GM18499 (cell line): ENCODE measurements at regions not wholly inside any gene's neighbourhood (a gene's known extent, or its start where the extent isn't known, plus 50 kb on each side); places are given as distances from the start of the nearest gene placed in this dataset.
"Not testable (repeated sequence)": the region's sequence is repeated elsewhere in the genome, so short reads cannot be mapped to it uniquely, and the experiment has no call there.

Experiments
- ATAC-seq: cut with Tn5 transposase; IDR thresholded peaks from one replicate; pipeline ENCODE4 v1.9.1; 2021; ENCODE audit warnings: moderate number of reproducible peaks; ENCODE audit not compliant: insufficient read depth, unreplicated experiment

DNA sequence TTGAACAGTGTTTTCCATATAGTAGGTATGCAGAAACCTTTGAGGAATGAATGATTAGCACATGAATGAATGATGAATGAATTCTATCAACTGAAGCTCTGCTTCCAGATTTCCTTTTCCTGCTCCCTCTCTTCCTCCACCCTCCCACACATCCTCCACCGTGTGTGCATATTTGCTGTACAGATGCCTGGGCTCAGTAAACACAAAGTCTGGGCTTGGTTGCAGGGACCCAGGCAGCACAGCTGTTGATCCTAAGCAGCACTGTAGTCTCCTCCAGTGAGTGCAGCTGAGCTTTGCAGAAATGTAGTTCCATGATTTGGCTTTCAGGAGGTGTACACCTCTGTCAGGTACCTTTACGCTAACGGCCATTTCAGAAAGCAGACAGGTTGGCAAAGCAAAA lies 611.7 kb downstream of the NUF2 start:
- no peak for ATAC-seq

DNA sequence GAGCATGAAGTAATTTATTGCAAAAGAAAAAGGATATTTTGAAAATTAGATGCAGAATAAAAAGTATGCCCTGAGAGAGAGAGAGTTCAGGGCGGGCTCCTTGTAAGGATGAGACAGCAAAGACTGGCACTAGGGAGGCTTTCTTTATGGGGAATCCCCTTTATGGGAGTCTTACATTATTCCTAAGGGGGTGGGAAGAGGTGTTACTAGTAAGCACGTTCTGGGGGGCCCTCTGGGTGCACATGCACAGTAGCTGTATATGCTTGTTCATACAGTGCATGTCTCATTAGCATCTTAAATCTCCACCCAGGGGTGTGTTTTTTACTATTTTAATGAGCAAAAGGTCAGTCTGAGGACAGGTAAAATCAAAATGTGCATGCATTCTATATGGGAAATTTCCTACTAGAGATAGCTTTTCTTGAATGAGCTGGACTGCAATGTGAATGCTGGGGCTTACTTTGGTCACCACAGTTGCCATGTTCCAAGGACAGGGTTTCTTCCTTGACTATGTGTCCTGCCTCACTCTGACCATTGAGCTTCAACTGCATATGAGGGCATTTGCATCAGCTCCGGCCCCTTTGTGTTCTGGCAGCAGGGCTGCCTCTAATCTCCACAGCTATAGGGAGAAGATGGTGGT lies 614.1 kb downstream of the NUF2 start:
- no peak for ATAC-seq

DNA sequence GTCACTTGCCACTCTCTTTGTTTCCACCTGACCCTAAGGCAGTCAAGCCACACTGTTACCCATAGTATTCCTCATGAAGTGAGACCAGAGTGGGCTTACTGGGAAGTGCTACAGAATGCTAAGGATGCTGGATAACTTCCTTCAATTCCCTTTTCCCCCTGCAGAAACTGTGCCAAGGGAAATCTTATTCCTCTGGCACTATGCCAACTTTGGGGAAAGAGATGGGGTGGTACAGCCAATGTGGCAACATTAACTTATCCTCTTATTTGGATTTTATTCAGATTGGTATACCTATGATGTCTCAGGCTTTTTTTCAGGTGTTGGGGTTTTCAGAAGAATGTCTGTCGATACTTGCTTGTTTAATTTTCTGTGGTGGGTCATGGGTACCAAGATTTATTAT lies 599.4 kb upstream of the PBX1 start:
- ATAC-seq, result no peak

DNA sequence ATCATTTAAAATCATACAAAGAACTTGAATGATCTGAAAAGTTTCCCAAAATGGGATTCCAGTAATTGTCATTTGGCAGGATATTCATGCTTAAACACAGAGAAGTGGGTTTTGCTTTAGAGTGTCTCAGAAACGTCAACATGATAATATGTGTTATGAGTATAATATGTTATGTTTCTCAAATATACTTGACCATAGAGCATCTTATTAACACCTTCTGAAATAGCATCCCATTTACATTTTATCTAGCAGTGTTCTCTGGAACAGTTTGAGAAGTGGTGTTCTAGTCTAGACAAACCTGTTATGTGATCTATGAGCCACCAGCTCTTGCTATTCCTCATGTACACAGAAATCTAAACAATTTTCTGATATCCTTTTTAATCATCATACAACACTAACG lies 588.8 kb upstream of the PBX1 start:
- ATAC-seq, result no peak

DNA sequence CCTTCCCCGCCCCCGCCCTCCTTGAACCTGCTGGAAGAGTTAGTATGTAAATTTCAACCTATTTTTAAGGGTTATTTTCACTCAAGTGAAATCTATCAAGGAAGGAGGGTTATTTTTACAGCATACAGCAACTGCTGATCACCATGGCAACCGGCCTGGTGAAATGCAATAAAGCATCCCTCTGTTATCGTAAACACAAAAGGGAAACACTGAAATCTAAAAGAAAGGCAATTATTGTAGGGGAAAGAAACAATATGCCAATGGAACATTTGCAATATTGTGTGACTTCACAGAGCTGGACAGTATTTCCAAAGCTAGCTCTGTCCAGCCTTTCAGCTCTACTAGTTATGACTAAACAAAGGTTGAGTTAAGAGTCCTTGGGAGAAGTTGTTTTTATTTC lies 588.3 kb upstream of the PBX1 start:
- ATAC-seq, result no peak

DNA sequence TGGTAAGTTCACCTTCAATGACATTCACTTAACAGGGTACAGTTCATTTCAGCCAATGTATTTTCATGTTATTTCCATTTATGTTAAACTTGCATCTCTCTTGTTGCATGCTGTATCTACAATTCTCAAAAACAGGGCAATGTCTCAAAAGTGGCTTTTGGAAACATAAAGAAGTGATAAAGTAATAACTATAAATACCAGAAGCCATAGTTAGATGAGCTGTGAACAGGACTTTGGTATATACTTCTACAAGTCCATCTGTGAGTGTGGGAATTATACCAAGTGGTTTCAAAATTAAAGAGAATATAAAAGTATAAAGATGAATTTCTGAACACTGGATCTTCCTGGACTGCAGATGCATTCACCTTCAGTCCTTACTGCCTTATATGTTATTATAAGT lies 585.4 kb upstream of the PBX1 start:
- ATAC-seq, result no peak

DNA sequence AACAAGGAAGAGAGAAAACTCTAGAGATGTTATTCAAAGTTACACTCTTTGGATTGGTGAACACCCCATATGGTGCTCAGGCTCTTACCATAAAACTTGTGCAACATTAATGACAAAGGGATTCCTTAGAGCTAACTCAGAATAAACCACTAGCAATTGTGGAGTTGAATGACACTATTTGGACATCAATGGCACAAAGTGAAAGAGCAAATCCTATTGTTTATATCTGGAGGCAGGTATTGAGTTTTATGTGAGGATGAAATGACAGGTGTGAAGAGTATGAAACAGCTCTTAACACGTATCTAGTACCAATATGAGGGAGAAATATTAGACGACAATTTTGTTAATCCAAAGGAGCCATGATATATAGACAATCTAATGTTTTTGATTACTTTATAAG lies 584.9 kb upstream of the PBX1 start:
- ATAC-seq, result no peak

DNA sequence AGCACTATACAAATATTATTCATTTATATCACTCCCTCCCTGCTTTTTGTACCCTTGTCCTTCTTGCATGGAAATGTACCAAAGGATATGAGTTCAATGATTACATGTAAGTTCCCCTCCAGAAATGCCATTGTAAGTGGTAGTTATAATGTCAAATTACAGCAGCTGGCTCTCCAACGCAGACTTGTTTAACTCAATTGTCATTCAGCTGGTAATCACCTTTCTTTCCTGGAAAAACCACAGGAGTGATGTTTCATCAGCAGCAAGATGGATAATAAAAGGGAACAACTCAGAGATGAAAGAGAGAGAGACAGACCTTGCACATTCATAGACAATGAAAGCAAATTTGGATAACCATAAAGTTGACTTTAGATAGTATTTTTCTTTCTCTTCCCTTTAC lies 578.6 kb upstream of the PBX1 start:
- no peak for ATAC-seq

DNA sequence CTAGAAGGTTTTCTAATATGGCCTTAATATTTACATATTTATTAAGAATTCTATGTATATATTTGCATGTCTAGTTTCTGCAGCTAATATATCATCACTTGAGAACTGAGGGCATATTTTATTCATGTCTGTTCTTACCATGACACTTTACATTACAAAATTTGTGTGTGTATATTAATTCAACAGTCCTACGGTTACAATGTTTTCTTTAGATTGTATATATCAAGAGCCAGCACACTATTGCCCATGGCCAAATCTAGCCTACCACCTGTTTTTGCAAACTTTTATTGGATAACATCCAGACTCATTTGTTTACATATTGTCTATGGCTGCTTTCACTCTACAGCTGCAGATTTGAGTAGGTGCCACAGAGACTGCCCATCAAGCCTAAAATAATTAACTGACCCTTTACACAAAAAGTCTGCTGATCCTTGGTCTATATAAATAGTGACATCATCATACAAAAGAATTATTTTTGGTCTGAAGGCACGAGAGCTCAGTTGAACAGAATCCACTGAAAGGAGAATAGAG lies 577.4 kb upstream of the PBX1 start:
- no peak for ATAC-seq

DNA sequence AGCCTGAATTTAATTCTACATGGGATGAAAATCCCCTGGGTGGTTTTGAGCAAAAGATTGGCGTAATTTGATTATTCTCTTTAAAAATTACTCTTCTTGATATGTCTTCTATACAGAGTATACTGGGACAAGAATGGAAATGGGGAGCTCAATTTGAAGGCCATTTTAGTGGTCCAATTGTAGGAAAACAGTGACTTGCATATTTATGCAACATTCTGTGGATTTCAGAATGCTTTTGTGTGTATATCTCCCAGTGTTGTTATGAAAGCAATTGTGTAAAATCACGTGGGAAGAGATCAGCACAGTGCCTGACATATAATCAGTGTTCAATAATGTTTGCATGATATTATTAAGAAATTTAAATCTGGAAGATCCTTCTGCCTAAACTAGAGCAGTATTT lies 575.9 kb upstream of the PBX1 start:
- ATAC-seq, result no peak

DNA sequence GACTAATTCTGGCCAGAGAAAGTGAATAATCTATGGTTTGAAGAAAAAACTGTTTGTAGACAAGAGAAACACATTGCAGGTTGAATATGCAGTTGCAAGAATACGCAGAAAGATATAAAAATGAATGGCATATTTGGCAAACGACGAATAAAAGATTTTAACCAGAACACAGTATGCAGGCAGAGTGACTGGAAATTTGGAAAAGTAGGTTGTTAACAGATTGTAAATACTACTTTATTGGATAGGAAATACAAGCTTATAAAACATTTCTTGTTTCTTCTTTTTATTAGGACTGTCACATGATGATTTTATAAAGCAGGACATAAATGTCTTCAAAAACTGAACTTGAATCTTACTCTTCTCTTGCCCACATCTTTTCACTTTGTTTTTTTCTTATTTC lies 573.3 kb upstream of the PBX1 start:
- no peak for ATAC-seq

DNA sequence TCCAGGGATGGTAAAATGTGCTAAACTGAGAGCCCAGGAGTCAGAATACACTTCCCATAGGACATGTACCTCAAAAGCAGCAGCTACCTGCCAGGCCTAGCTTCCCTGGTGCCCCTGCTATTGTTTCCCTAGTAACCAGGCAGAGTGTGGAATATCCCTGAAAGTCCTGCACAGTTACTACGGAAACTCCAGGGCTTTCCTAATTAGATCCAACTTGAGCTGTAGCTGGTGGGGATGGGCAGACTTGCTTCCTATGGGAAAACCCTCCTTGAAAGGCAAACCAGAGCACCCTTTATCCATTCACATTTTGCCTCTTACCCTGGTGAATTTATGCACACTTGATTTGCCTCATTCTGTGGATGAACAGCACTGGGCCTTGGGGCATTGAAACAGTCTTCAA lies 559.9 kb upstream of the PBX1 start:
- ATAC-seq, result no peak

DNA sequence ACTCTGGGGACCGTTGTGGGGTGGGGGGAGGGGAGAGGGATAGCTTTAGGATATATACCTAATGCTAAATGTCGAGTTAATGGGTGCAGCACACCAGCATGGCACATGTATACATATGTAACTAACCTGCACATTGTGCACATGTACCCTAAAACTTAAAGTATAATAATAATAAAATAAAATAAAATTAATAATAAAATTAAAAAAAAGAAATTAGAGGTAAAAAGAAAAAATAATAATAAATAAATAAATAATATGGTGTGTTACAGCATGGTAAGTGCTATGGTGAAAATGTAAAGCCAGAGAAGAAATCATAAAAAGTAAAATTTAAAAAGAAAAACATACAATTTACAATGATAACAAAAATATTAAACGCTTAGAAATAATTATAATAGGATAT lies 552.8 kb upstream of the PBX1 start:
- not testable (repeated sequence) for ATAC-seq

DNA sequence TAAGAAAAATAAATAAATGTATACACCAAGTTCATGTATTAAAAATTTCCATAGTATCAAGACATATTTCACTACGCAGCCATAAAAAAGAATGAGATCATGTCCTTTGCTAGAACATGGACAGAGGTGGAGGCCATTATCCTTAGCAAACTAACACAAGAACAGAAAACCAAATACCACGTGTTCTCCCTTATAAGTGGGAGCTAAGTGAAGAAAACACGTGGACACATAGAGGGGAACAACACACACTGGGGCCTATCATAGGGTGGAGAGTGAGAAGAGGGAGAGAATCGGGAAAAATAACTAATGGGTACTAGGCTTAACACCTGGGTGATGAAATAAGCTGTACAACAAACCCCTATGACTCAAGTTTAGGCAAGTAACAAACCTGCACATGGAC lies 552.4 kb upstream of the PBX1 start:
- ATAC-seq, result no peak

DNA sequence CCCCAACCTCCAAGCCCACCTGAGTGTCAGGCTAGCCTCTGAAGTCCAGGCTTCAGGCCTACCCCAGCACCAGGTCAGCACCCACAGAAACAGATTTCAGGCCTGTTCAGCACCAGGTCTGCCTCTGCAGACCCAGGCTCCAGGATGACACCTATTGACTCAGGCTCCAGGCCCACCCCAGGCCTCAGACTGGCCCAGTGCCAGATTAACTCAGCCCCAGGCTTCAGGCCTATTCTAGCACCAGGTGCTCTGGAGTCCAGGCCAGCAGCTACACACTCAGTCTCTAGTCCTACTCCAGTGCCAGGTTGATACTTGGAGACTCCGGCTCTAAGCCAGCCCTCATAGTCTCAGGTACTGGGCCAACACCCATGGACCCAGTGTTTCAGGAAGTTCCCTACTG lies 541.7 kb upstream of the PBX1 start:
- no peak for ATAC-seq

DNA sequence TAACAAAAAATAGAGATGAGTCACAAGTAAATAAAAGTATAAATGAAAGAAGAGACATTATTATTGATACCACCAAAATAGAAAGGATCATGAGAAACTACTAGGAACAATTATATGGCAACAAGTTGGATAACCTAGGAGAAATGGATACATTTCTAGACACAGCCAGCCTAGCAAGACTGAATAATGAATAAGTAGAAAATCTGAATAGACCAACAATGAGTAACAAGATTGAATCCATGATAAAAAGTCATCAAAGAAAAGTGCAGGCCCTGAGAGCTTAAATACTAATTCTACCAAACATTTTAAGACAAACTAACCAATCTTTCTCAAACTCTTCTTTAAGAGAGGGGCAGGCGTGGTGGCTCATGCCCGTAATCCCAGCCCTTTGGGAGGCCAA lies 538.6 kb upstream of the PBX1 start:
- no peak for ATAC-seq

DNA sequence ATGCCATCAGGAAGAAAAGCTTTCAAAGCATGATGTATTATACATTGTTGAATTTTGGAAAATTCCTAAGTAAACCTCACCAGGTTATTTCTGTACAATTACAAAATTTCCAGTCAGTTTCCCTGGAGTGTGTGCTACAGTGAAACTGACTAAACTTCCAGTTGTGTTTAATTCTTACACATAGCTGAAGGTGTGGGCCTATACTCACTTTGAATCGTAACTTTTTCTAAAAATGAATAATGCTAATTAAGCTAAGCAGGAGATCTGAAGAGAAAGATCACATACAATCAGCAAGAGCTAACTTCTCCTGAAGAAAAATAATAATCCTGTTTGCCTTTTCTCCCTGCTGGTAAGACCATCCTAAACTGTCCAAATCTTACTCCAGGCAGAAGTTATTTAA lies 537.2 kb upstream of the PBX1 start:
- ATAC-seq, result no peak

DNA sequence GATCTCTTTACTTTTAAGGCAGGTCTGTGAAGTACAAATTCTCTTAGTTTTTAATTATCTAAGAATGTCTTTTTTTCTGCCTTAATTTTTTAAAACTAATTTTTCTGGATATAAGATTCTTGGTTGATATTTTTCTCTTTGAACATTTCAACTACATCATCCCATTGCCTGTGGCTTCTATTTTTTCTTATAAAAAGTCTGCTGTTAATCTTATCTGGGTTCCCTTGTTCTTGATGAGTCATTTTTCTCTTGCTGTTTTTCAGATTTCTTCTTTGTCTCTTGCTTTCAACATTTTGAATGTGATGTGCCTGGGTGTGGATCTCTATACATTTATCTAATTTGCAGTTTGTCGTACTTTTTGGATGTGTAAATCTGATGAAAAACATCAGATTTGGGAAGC lies 525.2 kb upstream of the PBX1 start:
- ATAC-seq, result no peak

DNA sequence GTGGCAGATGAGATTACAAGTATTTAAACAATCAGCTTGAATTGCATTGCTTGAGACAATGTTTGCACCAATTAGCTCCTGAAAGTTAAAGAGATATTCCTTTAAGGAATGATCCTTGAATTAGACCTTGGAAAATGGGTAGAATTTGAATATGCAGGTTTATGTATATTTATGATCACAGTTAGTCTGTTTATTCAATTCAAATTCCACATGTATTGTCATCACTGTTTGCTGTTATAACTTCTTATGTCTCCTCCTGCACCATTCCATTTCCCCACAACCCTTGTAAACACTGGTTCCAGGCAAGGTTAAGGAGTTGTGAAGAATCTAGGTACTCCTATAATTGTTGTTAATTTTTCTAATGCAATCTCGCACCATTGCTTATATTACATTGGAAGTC lies 518.2 kb upstream of the PBX1 start:
- ATAC-seq, result no peak

DNA sequence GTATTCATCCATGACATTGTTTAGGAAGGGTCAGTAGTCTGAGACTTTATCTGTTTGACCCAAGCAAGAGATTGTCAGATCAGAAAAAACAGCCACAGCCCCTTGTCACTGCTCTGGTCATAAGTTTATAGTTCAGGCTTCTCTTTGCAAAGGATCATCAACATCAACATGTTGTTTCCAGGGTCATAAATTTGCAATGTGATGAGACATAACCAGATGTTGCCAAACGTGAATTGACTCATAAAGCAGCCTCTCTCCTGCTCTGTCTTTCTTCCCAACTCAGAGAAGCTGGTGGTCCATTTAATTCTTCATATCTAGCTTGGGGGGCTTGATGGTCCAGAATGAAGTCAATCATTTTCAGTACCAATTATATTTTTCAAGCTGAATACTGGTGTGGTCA lies 507.2 kb upstream of the PBX1 start:
- ATAC-seq, result no peak

DNA sequence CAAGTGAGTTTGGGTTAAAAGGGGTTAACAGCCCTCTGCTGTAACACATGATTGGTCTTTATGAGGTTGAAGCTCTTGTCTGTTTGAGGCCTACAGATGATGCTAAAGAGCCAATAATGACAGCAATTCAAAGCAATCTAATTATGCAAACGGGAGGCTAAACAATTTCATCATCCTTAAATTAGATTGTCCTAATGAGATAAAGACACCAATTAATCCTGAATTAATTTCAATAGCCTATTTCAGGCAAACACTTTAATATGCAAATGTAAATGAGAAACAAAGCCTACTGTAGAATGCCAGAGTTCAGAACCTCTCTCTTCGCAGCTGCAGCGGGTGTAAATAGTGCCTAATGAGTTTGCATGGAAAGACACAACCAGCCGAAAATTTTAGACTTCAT lies 504.7 kb upstream of the PBX1 start:
- no peak for ATAC-seq

DNA sequence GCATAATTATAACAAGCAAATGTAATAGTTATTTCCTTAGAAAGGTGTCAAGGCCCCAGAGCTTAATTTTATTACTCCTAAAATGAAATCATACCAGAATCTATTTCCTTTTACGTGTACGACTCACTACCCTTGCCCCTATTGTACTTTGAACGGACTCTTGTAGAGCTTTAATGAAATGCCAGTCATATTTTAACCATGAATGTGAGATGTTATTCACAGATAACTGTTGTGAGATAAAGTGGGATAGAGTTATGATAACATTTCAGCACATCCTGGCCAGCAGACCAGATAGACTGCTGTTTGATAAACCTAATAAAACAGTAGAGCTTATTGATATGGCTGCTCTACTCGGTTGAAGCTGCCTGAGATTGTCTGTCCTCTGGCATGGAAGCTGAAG lies 500.8 kb upstream of the PBX1 start:
- ATAC-seq, result no peak

DNA sequence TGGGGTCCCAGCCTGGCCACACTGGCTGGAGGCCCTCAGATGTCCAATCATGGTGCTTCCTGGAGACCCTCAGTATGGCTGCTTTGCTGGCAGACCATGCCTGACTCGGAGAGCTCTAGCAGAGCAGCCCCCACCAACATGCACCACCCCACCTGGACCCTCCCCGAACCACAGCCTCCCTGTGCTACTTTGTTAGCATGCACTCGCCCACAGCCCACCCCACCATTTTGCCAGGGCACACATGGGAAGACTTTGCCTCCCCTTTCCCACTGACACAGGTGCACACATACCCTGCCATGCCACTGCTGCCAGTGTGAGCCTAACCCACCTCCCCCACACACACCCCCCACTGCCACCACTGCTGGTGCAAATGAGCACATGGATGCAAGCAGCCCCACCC lies 497.5 kb upstream of the PBX1 start:
- no peak for ATAC-seq
